Dendritic cell treated with granulocyte-macrophage colony-stimulating factor and Interleukin-4, amounts not matched to agents 40 ng/mL and 50 ng/mL, for 4 days (primary cell): ENCODE measurements at regions not wholly inside any gene's neighbourhood (a gene's known extent, or its start where the extent isn't known, plus 50 kb on each side); places are given as distances from the start of the nearest gene placed in this dataset.

ENCODE experiments used
- H3K27ac Mint-ChIP-seq: one replicate; pipeline ENCODE4 v1.8.0; 2022; ENCODE audit warnings: mild to moderate bottlenecking, mixed read lengths
- H3K27me3 Mint-ChIP-seq: one replicate; pipeline ENCODE4 v1.8.0; 2022; ENCODE audit warnings: mild to moderate bottlenecking, mixed read lengths
- H3K36me3 Mint-ChIP-seq: one replicate; pipeline ENCODE4 v1.8.0; 2022; ENCODE audit warnings: low read depth, mixed read lengths
- H3K4me1 Mint-ChIP-seq: one replicate; pipeline ENCODE4 v1.8.0; 2022; ENCODE audit warnings: low read depth, mixed read lengths
- H3K4me3 Mint-ChIP-seq: one replicate; pipeline ENCODE4 v1.8.0; 2022; ENCODE audit warnings: mild to moderate bottlenecking, moderate library complexity, mixed read lengths
- H3K9me3 Mint-ChIP-seq: one replicate; pipeline ENCODE4 v1.8.0; 2022; ENCODE audit warnings: mixed read lengths
- intact Hi-C: fragments of 100-400 bp; cut with micrococcal nuclease; formaldehyde crosslinking; loops from one replicate; pipeline ENCODE4 v1.15.0; 2022

DNA sequence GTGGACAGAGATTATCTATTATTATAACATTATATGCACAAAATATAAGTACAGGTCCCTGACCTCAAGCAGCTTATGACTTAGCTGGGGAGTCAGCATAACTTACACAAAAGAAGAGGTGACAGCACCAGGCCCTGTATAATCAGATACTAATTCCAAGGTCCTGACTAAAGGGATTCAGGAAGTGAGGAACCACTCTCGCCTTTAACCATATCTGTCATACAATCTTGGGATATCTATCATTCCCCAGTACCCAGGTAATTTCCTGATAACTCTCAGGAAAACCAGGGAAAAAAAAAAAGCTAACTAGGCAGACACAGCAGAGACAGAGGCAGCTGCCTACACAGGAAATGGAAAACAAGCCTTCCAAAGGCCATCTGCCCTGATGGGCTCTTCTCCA lies 78.5 kb upstream of the CAMK1G start:
- Mint-ChIP-seq H3K27me3 (no peaks in the 10 kb centered on the region), H3K27ac (no peak overlapping the region), H3K4me3 (no peak overlapping the region), H3K4me1 (no peaks in the 10 kb centered on the region), H3K9me3 (peaks cover 22% of the 10 kb centered on the region), H3K36me3 (no peaks in the 10 kb centered on the region)
- intact Hi-C loops = no loop called here

DNA sequence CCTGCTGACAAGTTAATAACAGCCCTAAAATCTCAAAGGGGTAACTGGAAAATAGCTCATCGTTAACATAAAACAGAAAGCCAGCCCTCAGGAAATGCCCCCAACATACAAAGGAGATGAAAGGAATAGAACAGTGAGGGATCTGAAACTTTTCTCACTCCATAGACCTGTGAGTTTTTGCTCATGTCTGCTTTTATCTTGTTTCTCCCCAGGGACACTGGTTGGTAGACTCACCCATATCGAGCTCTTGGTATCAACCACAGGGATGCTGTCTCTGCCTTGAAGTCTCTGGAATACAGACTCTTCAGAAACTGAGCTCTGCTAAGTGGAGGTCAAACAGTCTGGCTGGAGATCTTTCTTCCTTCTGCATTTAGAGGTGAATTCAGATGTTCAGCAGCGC lies 77.4 kb upstream of the CAMK1G start:
- Mint-ChIP-seq H3K36me3 (no peaks in the 10 kb centered on the region), H3K4me1 (no peaks in the 10 kb centered on the region), H3K9me3 (peaks cover 11% of the 10 kb centered on the region), H3K27ac (no peak overlapping the region), H3K27me3 (no peaks in the 10 kb centered on the region), H3K4me3 (no peak overlapping the region)
- intact Hi-C loops = no loop called here

DNA sequence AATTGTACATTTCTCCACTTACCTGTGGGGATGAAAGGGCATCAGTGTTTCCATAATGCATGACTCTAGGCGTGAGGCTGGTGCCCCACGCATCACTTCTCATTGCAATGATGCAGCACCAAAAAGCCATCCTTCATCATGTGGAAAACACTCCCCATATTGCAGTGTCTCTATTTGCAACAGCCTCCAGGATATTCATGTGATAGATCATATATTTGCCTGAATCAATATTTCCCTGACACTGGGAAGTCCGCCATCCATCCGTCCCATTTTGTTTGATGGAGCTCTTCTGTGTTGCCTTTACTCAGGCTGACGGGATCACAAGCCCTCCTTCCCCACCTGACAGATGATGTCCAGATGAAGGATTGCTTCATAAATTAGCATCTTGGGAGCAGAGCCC lies 74.5 kb upstream of the CAMK1G start:
- H3K36me3 Mint-ChIP-seq = no peaks in the 10 kb centered on the region
- H3K9me3 Mint-ChIP-seq = no peaks in the 10 kb centered on the region
- intact Hi-C loops = no loop called here
- no peaks in the 10 kb centered on the region for H3K4me1 Mint-ChIP-seq
- H3K27me3 Mint-ChIP-seq = no peaks in the 10 kb centered on the region
- no peak overlapping the region for H3K4me3 Mint-ChIP-seq
- no peak overlapping the region for H3K27ac Mint-ChIP-seq

DNA sequence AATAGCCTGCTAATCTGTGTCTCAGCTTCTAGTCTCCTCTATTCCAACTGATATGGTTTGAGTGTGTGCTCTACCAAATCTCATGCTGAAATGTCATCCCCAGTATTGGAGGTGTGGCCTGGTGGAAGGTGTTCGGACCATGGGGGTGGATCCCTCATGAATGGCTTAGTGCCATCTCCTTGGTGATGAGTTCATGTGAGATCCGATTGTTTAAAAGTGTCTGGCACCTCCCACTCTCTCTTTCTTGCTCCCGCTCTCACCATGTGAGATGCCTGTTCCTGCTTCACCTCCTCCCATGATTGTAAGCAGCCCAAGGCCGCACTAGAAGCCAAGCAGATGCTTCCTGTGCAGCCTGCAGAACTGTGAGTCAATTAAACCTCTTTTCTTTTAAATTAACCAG lies 73.5 kb upstream of the CAMK1G start:
- Mint-ChIP-seq H3K4me1 (no peaks in the 10 kb centered on the region), H3K4me3 (no peak overlapping the region), H3K9me3 (no peaks in the 10 kb centered on the region), H3K27ac (no peak overlapping the region), H3K27me3 (no peaks in the 10 kb centered on the region), H3K36me3 (no peaks in the 10 kb centered on the region)
- intact Hi-C loops = loop anchor here (5.0 kb wide), 1 partner anchor 308 kb away; no protein-coding TSS in a partner anchor

DNA sequence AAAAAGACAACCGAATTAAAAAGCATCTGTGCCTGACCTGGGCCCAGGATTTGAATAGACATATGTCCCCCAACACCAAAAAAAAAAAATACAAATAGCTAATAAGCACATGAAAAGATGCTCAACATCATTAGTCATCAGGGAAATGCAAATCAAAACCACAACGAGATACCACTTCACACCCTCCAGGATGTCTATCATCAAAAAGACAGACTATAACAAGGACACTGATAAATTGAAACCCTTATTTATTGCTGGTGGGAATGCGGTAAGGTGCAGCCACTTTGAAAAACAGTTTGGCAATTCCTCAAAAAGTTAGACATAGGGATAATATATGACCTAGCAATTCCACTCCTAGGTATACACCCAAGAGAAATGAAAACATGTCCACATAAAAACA lies 72.3 kb upstream of the CAMK1G start:
- Mint-ChIP-seq H3K27ac (no peak overlapping the region), H3K27me3 (no peaks in the 10 kb centered on the region), H3K9me3 (no peaks in the 10 kb centered on the region), H3K4me1 (no peaks in the 10 kb centered on the region), H3K4me3 (no peak overlapping the region), H3K36me3 (no peaks in the 10 kb centered on the region)
- intact Hi-C loops = loop anchor here (5.0 kb wide), 1 partner anchor 309 kb away; no protein-coding TSS in a partner anchor

DNA sequence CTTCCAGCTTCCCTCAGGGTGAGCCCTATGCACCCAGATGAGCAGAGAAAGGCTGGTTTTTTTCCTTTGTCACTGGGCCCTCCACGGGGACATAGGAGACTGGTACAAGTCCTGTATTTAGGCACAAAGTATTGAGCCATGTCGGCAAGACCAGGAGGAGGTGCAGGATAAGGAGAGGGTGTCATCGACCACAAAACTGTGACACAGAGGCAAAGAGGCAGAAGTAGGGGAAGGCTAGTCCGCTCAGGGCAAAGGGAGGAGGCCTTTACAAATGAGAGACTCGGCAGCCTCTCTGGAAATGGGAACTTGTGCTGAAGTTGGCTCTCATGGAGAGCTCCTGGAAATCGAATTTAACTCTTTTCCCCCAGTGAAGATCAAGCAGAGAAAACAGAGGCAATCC lies 70.7 kb upstream of the CAMK1G start:
- H3K27ac Mint-ChIP-seq = no peak overlapping the region
- H3K36me3 Mint-ChIP-seq = no peaks in the 10 kb centered on the region
- no peak overlapping the region for H3K4me3 Mint-ChIP-seq
- intact Hi-C loops = loop anchor here (5.0 kb wide), 1 partner anchor 311 kb away; no protein-coding TSS in a partner anchor
- H3K27me3 Mint-ChIP-seq = no peaks in the 10 kb centered on the region
- H3K9me3 Mint-ChIP-seq = no peaks in the 10 kb centered on the region
- no peaks in the 10 kb centered on the region for H3K4me1 Mint-ChIP-seq

DNA sequence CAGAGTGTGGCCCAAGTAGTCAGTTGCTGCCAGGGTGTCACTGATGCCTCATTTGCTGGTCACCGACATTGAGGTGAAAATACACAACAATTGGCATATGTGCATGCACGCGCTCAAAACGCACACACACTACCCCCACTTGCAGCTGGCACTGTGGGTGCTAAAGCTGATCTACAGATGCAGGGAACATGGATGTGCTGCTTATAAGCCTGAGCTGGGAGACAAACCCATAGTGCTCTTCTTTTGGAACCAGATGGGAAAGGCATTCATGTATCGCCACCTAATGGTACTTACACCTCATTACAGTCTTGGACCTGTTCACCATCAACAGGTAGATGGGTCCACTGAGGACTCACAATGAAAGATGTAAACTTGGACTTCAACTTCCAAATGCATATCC lies 70.3 kb upstream of the CAMK1G start:
- no peaks in the 10 kb centered on the region for H3K36me3 Mint-ChIP-seq
- intact Hi-C loops = loop anchor here (5.0 kb wide), 1 partner anchor 311 kb away; no protein-coding TSS in a partner anchor
- H3K4me3 Mint-ChIP-seq = no peak overlapping the region
- no peaks in the 10 kb centered on the region for H3K27me3 Mint-ChIP-seq
- no peak overlapping the region for H3K27ac Mint-ChIP-seq
- H3K9me3 Mint-ChIP-seq = no peaks in the 10 kb centered on the region
- no peaks in the 10 kb centered on the region for H3K4me1 Mint-ChIP-seq

DNA sequence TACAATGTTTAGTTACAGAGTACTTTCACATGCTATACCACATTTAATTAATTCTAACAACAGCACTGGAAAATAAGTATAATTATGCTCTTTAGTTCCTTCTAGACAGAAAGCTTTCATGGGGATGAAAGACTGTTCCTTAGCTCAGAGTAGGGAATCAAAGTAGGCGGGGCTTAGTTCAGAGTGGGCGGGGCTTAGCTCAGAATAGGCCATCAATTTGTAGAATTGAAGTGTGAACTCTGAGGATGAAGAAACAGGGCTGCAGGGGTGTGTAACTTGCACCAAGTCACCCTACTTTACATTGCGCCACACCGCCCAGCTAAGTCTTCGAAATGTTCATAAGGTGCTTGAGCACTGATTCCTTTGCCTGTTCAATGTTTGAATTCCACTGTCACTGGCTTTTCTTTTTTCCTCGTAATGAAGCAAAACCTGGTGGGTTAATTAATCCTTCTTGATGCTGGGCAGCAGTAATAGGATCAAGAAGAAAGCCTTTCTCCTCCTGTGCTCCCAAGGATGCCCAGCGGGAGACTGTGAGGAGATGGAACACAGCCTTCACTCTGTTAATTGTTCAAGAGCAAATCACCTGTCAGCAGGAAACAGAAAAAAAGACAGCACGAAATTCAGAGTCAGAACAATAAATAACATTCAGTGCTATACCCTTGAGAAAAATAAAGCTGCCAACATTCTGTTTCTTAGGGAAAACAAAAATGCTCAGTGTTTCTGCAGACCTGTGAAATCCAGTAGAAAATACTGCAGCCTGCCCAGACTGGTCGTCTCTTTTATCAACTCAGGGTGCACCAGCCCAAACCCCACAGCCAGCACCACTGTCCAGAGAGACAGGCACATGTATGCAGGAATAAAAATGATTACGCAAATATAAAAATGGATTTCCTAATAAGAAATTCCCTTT lies 66.5 kb upstream of the CAMK1G start:
- Mint-ChIP-seq H3K4me3 (no peak overlapping the region), H3K27me3 (no peaks in the 10 kb centered on the region), H3K4me1 (no peaks in the 10 kb centered on the region), H3K36me3 (no peaks in the 10 kb centered on the region), H3K9me3 (no peaks in the 10 kb centered on the region), H3K27ac (no peak overlapping the region)
- intact Hi-C loops = no loop called here

DNA sequence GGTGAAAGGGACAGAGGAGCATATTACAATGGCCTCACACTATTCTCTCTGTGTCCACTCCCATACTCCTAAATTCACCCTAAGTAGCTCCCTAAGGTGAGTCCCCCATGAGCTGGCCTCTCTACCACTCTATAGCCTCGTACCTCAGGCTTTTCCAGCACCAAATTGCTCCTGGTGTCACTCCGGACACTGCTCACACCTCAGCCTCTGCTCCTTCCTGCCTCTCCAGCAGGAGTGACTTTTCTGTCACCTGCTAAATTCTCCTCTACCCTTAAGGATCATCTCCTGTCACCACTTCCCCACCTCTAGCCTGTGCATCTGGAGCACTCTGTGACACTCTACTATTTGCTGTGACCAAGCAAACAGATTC lies 65.8 kb upstream of the CAMK1G start:
- no peaks in the 10 kb centered on the region for H3K36me3 Mint-ChIP-seq

DNA sequence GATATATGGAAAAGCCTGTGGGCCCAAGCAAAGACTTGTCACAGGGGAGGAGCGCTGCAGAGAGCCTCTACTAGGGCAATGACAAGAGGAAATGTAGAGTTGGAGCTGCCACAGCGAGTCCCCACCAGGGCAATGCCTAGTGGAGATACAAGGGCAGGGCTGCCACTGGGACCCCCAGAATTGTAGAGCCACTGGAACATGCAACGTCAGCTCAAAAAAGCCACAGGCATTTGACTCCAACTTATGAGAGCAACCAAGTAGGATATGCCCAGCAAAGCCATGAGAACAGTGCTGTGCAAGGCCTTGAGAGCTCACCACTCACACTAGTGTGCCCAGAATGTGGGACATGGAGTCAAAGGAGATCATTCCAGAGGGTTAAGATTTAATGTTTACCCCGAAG lies 63.7 kb upstream of the CAMK1G start:
- intact Hi-C loops = no loop called here
- Mint-ChIP-seq H3K27ac (no peak overlapping the region), H3K4me3 (no peak overlapping the region), H3K9me3 (no peaks in the 10 kb centered on the region), H3K4me1 (peaks cover 6% of the 10 kb centered on the region), H3K27me3 (no peaks in the 10 kb centered on the region), H3K36me3 (no peaks in the 10 kb centered on the region)

More for the DNA sequence above, 65.8 kb upstream of the CAMK1G start:
- no peaks in the 10 kb centered on the region for H3K27me3 Mint-ChIP-seq
- intact Hi-C loops = no loop called here
- no peak overlapping the region for H3K27ac Mint-ChIP-seq
- no peaks in the 10 kb centered on the region for H3K4me1 Mint-ChIP-seq
- H3K9me3 Mint-ChIP-seq = no peaks in the 10 kb centered on the region
- no peak overlapping the region for H3K4me3 Mint-ChIP-seq

DNA sequence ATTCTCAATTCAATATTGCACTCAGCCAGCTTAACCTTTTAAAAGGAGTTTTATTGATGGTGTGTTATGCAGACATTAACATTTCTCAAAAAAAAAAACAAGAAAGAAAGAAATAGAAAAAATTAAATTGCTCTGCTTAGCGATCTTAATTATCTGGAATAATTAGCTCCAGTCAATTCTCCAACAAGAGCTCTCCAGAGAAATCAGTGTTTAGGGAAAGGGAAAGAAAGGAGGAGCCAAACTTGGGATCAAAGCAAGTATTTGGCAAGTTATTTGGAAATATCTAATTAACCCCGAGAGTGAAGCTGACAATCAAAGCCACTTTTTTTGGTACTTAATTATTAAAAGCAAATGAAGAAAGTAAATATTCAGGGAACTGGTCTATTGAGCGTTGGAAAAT lies 60.7 kb upstream of the CAMK1G start:
- Mint-ChIP-seq H3K4me3 (no peak overlapping the region), H3K4me1 (peaks cover 6% of the 10 kb centered on the region), H3K9me3 (no peaks in the 10 kb centered on the region), H3K27ac (no peak overlapping the region), H3K27me3 (peaks cover 5% of the 10 kb centered on the region), H3K36me3 (no peaks in the 10 kb centered on the region)
- intact Hi-C loops = no loop called here

DNA sequence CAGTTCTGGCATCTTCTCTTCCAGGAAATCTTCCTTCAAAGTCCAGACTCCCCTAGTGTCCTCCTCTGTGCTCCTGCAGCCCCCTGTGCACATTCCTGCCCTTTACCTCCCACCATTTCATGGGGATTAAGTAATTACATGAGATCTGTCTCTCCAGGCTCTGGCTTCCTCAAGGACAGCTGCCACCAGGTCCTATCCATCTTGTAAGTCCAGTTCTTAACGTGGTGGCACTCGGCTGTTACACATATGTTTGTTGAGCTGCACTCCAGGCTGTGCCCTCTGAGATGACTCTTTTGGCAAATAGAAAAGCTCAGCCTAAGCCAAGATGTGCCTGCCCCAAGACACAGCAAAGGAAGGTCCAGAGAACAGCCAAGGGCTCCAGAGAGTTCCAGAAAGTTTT lies 57.4 kb upstream of the CAMK1G start:
- H3K27ac Mint-ChIP-seq = no peak overlapping the region
- peaks cover 9% of the 10 kb centered on the region for H3K27me3 Mint-ChIP-seq
- peaks cover 6% of the 10 kb centered on the region for H3K4me1 Mint-ChIP-seq
- H3K9me3 Mint-ChIP-seq = no peaks in the 10 kb centered on the region
- H3K36me3 Mint-ChIP-seq = no peaks in the 10 kb centered on the region
- intact Hi-C loops = no loop called here
- no peak overlapping the region for H3K4me3 Mint-ChIP-seq

DNA sequence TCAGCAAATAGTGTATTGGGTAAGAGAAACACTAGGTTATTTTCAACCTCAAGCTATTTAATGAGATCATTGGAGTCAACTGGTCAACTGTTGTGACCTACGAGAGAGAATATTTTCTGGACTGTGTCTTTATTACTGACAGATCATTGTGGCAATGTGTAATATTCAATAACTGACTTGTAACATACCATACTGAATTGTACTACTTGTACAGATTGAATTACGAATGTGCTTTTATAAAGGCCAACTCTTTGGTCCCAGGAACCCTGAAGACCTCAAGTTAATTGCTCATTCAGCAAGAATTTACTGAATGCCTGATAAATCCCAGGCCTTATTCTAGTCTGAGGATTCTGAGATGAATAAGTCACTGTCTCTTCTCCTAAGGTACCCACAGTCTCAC lies 56.1 kb upstream of the CAMK1G start:
- H3K4me1 Mint-ChIP-seq = peaks cover 6% of the 10 kb centered on the region
- intact Hi-C loops = no loop called here
- H3K9me3 Mint-ChIP-seq = no peaks in the 10 kb centered on the region
- peaks cover 9% of the 10 kb centered on the region for H3K27me3 Mint-ChIP-seq
- H3K36me3 Mint-ChIP-seq = no peaks in the 10 kb centered on the region
- no peak overlapping the region for H3K27ac Mint-ChIP-seq
- H3K4me3 Mint-ChIP-seq = no peak overlapping the region

DNA sequence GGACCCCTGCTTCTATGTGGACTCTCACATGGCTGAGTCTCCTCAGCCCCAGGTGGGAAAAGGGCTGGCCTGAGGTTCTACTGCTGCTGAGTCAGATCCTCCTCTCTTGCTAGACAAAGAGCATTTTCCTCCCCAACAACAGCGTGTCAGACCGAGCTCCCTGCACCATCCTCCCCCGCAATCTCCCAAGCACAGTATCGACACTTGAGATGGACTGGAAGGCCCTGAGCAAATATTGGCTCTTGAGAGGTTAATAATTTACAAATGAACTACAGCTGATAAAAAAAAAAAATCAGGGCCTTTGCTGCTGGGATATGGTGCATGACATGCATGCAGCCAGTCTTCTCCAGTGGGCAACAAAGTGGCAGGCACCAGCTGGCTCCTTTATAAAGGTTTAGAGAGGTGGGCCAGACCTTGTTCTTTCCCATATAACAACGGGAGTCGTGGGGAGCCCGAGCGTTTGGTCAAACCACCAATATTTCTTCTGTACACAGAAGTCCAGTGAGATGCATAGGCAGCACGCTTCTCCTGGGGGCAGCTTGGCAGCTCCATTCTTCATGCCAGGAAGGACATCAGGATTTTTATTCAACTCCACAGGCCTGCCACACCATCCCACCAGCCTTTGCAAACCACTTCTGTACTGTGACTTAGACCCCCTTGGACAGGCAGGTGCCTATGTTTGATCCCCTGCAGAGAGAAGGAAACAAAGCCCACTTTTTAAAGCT lies 55.4 kb upstream of the CAMK1G start:
- intact Hi-C loops = no loop called here
- peaks cover 6% of the 10 kb centered on the region for H3K4me1 Mint-ChIP-seq
- no peak overlapping the region for H3K4me3 Mint-ChIP-seq
- peaks cover 9% of the 10 kb centered on the region for H3K27me3 Mint-ChIP-seq
- no peaks in the 10 kb centered on the region for H3K36me3 Mint-ChIP-seq
- no peaks in the 10 kb centered on the region for H3K9me3 Mint-ChIP-seq
- no peak overlapping the region for H3K27ac Mint-ChIP-seq
